SH-SY5Y (cell line): ENCODE measurements at regions not wholly inside any gene's neighbourhood (a gene's known extent, or its start where the extent isn't known, plus 50 kb on each side); places are given as distances from the start of the nearest gene placed in this dataset.

Source experiments
- GATA2 ChIP-seq: IDR thresholded peaks from 2 replicates; pipeline ENCODE4 v1.6.1; 2011; ENCODE audit warnings: mild to moderate bottlenecking, low read depth, low read length
- GATA3 ChIP-seq: IDR thresholded peaks from 2 replicates; pipeline ENCODE4 v1.6.1; 2011; ENCODE audit warnings: low read depth, mild to moderate bottlenecking, low read length, moderate library complexity

DNA sequence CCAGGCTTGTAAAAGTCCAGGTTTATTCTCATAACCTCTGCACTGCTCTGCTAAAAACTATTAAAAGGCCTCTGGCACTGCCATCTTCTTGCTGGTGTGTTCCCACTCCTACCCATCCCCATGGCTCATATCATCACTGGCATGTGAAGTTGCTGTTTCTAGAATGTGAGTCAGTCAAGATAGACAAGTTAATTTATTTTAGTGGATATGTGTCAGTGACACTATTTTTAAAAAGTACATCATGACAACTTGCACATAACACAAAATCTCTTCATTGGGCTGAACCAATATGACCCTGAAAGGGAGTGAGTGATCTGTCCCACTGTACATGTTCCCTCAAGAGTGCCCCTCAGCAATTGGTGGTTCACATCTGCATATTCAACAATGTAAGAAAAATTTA, 299.7 kb downstream of the NFIB start:
- TF ChIP-seq GATA3 (no peak), GATA2 (no peak)
